ENCODE measurements at regions not wholly inside any gene's neighbourhood (a gene's known extent, or its start where the extent isn't known, plus 50 kb on each side); places are given as distances from the start of the nearest gene placed in this dataset.
A peak's percentile ranks its signal among the peaks of the same experiment; 100 is the strongest.

GRCh38 chr2:16262526-16263178 is 322.3 kb downstream of the MYCN start:
- no peak for ATAC-seq
- DNase-seq: no peak
- intact Hi-C loops (cut with DNase I): no loop called here

- DNase-seq (no peak), ATAC-seq (no peak)
- intact Hi-C loops (cut with DNase I): no loop called here
Measured at GRCh38 chr2:16261791-16262190, 321.4 kb downstream of the MYCN start.

DNA sequence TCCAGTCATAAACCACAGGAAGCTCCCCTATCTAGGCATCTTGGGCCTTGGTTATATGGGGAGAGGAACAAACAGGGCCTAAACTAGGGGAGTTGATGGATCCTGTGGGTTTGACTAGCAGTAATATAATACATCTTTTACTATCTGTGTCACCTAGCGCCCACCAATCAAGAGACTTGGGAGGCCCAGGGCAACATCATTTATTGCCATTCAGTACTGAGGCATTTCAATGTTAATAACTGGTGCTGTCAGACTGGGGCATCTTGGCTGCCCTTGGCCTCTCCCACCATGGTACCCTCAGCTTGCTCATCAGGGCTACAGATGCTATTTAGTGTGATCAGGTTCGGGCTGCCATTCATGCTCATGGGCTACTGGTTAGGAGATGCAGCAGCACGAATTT is 320.7 kb downstream of the MYCN start:
- DNase-seq: no peak
- intact Hi-C loops (cut with DNase I): no loop called here
- no peak for ATAC-seq

DNA sequence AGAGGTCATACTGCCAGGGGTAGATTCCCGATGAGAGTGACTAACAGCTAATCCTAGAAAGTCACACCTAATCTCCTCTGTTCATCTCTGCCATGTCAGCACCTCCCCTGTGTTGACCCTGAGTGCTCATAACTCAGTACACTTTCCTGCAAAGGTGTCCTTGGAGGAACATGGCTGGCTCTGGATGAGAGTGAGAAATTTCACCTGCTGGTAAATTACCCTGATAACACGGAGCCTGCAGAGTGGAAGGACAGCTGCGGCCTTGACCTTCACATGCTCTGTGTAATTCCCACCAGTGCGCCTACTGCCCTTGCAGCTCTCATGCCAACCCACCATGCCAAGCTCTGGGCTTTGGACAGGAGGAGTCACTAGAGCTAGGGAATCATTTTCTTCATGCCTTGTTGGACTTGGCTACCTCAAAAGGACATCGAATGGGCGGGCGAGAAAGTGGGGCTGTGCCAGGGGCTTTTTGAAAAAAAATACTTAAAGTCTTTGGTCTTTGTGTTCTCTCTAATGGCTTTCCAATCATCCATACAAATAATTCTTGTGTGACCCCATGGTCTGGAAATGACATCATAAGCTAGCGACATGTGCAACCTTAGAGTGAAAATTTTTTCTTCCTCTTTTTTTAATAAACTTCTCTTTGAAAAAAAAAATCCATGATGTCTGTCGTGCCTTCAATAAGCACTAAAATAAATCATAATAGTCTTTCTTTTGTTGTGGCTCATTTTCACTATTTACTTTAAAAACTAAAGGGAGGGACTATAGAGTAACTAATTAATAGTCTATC is 319.9 kb downstream of the MYCN start:
- ATAC-seq: no peak

DNA sequence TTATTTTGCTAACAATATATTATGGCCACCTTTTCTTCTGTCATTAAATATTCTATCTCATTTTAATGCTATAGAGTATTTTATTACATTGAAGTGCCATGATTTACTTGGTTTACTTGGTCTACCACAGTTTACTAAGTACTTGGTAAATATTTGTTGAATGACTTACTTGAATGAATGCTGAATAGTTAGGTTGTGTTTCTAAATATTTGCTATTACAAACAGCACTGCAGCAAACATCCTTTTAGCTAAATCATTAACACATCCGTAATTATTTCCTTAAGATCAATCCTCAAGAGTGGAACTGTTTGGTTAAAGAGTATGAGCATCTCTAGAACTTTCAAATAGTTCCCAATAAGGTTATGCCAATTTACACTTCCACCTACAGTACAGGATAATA is 318.7 kb downstream of the MYCN start:
- DNase-seq (no peak), ATAC-seq (no peak)
- intact Hi-C loops (cut with DNase I): no loop called here

More for the DNA sequence above, 319.9 kb downstream of the MYCN start:
- no peak for DNase-seq
- intact Hi-C loops (cut with DNase I): no loop called here

- no peak for DNase-seq
- intact Hi-C loops (cut with DNase I): no loop called here
- no peak for ATAC-seq
Measured at GRCh38 chr2:16258350-16258749, 318.0 kb downstream of the MYCN start.

DNA sequence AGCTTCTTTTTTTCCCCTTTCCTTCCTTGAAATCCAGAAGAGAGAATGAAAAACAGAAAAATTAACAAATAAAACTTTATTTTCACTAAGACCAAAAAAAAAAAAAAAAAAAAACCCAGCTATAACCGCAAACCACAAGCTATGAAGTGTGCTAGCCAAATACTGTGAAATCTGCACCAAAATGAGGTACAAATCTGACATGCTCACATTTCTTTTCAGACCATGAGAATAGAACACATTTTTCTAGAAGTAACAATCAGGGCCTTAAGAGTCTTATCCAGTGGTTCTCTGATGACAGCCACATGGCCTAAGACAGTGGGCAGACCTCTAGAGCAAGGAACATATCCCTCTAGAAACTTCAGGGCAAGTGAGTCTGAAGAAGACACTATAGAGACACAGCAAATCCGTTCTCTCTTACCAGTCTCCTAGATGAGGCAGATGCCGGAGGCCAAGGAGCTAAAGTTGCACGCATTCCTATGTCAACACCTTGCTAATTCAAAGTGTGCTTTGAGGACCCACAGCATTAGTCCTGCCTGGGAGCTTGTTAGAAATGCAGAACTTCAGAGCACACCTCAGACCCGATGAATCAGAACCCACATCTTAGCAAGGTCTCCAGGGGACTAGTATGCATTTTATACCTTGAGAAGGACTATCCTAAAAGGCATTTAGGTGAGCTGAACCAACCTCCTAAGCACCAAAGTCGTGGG is 317.1 kb downstream of the MYCN start:
- no peak for DNase-seq
- intact Hi-C loops (cut with DNase I): no loop called here
- ATAC-seq: no peak

- ATAC-seq (no peak), DNase-seq (no peak)
- intact Hi-C loops (cut with DNase I): no loop called here
Measured at GRCh38 chr2:16256601-16257321, 316.4 kb downstream of the MYCN start.

GRCh38 chr2:16255120-16255519 is 314.8 kb downstream of the MYCN start:
- no peak for DNase-seq
- intact Hi-C loops (cut with DNase I): no loop called here
- no peak for ATAC-seq

DNA sequence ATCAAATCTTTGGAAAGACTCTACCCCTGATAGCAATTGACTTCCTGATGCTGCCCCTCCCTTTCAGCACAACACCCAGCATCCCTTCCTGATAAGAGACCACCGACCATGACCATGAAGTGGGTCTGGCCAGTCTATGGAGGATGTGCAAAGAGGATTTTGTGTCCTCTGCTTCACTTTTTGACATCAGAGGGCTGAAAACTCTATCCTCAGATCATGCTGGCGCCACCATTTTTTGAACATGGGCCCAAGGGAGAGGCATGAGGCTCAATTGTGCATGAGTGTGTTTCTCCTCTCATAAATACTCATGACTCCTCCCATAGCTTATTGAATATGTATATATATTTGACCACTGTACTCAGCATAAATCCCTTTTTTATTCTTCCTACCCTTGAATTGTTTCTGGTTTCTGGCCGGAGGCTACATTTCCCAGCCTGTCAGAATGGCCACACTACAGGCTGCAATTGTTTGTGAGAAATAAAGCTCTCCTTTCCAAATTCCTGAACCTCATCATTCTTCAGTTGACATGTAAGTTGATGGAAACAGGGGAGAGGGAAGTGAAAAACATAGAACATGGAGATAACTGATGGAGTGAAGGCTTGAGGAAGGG is 314.1 kb downstream of the MYCN start:
- intact Hi-C loops (cut with DNase I): no loop called here
- no peak for ATAC-seq
- no peak for DNase-seq

DNA sequence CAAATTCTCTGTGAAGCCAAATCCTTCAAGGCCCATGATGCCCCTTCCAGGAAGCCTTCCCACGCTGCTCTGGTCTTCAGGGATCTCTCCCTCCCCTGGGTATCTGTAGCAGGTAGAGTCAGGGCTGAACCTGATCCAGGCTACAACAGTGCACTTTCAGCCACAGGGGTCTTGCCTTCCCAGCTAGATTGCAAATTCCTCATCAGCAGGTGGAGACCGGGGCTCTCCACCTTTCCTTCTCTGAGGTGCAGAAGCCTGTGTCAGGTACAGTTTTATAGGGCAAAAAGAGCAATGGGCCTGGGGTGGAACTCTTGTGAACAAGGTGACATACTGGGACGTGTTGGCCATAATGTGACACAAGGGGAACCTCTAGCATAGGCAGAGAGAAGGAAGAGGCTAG is 312.9 kb downstream of the MYCN start:
- ATAC-seq (no peak), DNase-seq (no peak)
- intact Hi-C loops (cut with DNase I): no loop called here

GRCh38 chr2:16252891-16253290 is 312.5 kb downstream of the MYCN start:
- intact Hi-C loops (cut with DNase I): no loop called here
- DNase-seq: no peak
- ATAC-seq: no peak

GRCh38 chr2:16252251-16252650 is 311.9 kb downstream of the MYCN start:
- intact Hi-C loops (cut with DNase I): no loop called here
- DNase-seq: no peak
- ATAC-seq: peak in 1 of 2 donors; percentile 44

GRCh38 chr2:16251511-16252225 is 311.3 kb downstream of the MYCN start:
- intact Hi-C loops (cut with DNase I): no loop called here
- DNase-seq (no peak), ATAC-seq (peak in 1 of 2 donors; percentile 19)

- no peak for ATAC-seq
- intact Hi-C loops (cut with DNase I): no loop called here
- DNase-seq: no peak
Measured at GRCh38 chr2:16250886-16251285, 310.5 kb downstream of the MYCN start.

- intact Hi-C loops (cut with DNase I): no loop called here
Measured at GRCh38 chr2:16250466-16250865, 310.1 kb downstream of the MYCN start.

GRCh38 chr2:16250056-16250425 is 309.7 kb downstream of the MYCN start:
- intact Hi-C loops (cut with DNase I): no loop called here
- DNase-seq: no peak
- ATAC-seq: no peak

More at GRCh38 chr2:16250466-16250865, 310.1 kb downstream of the MYCN start:
- ATAC-seq: no peak
- DNase-seq: no peak

GRCh38 chr2:16249246-16250055 is 309.1 kb downstream of the MYCN start:
- intact Hi-C loops (cut with DNase I): no loop called here
- DNase-seq: no peak
- peak in 1 of 2 donors; percentile 68 for ATAC-seq

All from left cardiac atrium (tissue), 4 donors.